NB4 (cell line): ENCODE measurements at regions not wholly inside any gene's neighbourhood (a gene's known extent, or its start where the extent isn't known, plus 50 kb on each side); places are given as distances from the start of the nearest gene placed in this dataset.

Experiments used
- DNase-seq: peaks from one replicate; pipeline ENCODE4 v3.0.0; 2010; ENCODE audit warnings: low read depth
- H3K4me3 ChIP-seq: one replicate; pipeline ENCODE4 v1.5.1; 2011; ENCODE audit warnings: mild to moderate bottlenecking, low read depth, low read length, moderate library complexity
- MYC ChIP-seq: IDR thresholded peaks from 2 replicates; pipeline ENCODE4 v1.6.1; 2011; ENCODE audit warnings: low read depth, low read length
- POLR2A ChIP-seq: IDR thresholded peaks from 2 replicates; pipeline ENCODE4 v1.6.1; 2011; ENCODE audit warnings: mild to moderate bottlenecking; ENCODE audit not compliant: insufficient read length; ENCODE audit errors: extremely low read depth
- TF ChIP-seq, protein P1 (sequence below): IDR thresholded peaks from one replicate; pipeline ENCODE4 v1.5.1; 2012; ENCODE audit warnings: low read depth, low read length
- TF ChIP-seq, protein P2 (sequence below): IDR thresholded peaks from 2 replicates; pipeline ENCODE4 v1.6.1; 2011; ENCODE audit warnings: low read depth, low read length

DNA sequence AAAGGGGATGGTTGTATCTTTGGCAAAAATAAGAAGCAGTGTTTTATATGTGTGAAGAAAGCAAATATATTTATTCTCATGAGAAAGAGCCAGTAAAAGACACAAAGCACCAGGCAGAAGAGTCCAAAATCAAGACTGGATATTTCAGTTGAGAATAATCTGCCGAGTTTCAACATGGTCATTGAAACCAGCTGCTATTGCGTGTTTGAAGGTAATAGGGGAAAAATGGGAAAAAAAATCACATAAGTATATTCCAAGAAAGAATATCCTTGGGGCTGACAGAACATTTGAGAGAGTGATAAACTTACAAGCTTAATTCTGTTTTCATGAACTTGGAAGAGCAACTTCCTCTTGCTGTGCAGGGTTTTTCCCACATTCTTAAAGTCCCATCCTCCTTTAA lies 79.9 kb downstream of the ISOC1 start:
- no peak overlapping the region for H3K4me3 ChIP-seq
- TF ChIP-seq MYC, result no peak
- TF ChIP-seq, protein P1, sequence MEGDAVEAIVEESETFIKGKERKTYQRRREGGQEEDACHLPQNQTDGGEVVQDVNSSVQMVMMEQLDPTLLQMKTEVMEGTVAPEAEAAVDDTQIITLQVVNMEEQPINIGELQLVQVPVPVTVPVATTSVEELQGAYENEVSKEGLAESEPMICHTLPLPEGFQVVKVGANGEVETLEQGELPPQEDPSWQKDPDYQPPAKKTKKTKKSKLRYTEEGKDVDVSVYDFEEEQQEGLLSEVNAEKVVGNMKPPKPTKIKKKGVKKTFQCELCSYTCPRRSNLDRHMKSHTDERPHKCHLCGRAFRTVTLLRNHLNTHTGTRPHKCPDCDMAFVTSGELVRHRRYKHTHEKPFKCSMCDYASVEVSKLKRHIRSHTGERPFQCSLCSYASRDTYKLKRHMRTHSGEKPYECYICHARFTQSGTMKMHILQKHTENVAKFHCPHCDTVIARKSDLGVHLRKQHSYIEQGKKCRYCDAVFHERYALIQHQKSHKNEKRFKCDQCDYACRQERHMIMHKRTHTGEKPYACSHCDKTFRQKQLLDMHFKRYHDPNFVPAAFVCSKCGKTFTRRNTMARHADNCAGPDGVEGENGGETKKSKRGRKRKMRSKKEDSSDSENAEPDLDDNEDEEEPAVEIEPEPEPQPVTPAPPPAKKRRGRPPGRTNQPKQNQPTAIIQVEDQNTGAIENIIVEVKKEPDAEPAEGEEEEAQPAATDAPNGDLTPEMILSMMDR, result no peak
- TF ChIP-seq POLR2A, result no peak
- TF ChIP-seq, protein P2, sequence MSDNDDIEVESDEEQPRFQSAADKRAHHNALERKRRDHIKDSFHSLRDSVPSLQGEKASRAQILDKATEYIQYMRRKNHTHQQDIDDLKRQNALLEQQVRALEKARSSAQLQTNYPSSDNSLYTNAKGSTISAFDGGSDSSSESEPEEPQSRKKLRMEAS, result no peak
- DNase-seq, result no peak

DNA sequence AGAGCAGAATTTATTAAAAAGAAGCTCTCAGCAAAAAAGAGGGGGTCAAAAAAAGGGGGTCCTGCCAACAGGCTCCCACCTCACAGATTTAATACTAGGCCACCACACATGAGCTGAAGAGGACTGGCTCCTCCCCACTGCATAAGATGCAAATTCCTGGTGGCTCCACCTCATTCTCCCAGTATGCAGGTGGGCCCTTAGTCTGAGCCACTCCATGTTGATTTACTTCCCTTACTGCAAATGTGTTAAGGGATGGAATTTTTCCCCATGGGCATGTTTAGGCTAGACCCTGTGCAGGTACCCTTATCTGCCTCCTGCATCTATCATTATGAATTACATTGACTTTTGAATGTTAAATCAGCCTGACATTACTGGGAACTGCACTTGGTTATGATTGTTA lies 82.9 kb downstream of the ISOC1 start:
- TF ChIP-seq MYC (no peak), POLR2A (no peak)
- TF ChIP-seq, protein P2, result no peak
- TF ChIP-seq, protein P1, result no peak
- H3K4me3 ChIP-seq, result no peak overlapping the region
- DNase-seq, result no peak

DNA sequence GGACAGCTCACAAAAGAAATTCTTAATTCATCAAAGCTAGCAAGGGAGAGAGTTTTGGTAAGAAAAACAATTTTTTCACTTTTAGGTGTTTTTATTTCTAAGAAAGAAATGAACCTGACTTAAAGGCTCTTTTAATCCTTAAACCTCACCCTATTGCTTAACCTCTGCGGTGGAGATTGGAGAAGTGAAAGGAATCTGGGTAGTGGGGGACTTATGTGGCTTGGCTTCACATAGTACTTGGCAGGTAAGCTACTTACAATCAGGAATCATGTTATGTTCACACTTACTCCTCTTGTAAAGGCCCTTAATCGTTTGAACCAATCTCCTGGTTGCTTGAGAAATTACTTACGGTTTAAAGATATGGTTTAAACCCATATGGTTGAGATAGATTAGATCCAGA lies 104.8 kb downstream of the ISOC1 start:
- no peak overlapping the region for H3K4me3 ChIP-seq
- peak; percentile 14 for DNase-seq
- TF ChIP-seq, protein P1, result no peak
- TF ChIP-seq, protein P2, result no peak

DNA sequence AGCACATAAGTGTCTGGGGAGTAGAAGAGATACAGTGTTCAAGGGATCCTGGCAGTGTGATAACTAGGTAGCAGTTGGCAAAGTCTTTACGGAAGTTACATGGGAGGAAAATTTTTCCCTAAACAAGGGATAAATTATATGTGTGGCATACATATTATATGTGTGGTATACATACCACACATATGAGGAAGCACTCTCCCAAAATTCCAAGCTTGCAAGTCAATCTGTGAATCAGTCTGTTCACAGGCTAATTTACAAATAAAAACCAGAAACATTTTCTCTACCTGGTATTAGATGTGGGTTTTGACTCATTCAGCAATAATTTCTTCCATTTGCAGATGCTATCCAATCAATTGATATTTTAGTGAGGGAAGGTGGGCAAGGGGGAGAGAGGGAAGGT lies 110.0 kb downstream of the ISOC1 start:
- DNase-seq, result no peak
- TF ChIP-seq, protein P1, result no peak
- no peak for TF ChIP-seq POLR2A
- TF ChIP-seq, protein P2, result no peak
- no peak for TF ChIP-seq MYC
- no peak overlapping the region for H3K4me3 ChIP-seq

DNA sequence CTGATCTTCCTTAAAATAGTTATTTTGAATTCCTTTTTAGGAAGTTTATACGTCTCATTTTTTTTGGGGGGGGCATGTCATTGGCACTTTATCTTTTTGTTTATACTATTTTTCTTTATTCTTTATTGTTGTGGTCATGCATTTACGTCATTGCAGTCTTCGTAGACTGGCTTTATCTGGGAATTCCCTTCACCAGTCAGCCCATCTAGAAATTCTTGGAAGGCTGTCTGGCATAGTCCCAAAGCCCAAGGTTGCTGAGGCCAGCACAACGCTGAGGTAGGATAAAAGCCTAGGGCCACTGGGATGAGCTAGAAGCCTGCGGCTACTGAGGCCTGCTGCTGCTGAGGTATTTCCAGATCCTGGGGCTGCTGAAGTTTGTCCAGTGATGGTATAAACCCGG lies 121.5 kb downstream of the ISOC1 start:
- no peak overlapping the region for H3K4me3 ChIP-seq
- TF ChIP-seq, protein P1, result no peak
- TF ChIP-seq POLR2A (no peak), MYC (no peak)
- TF ChIP-seq, protein P2, result no peak
- DNase-seq, result no peak

DNA sequence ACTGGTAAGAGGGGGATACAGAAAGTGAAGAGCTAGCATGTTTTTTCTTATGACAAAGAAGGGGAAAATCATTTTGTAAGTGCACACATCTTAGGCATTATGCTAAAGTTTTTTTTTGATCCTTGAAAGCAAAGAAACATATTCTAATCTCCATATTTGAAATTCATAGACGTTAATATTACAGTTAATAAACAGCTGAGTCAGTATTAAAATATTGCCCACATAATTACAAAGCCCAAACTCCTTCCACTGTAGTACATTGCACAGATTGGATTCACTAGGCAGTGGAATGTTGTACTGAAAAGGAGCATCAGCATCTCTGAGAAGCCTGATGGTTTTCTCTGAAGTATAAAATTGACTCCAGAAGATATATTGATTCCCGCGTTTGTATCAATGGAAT lies 122.6 kb downstream of the ISOC1 start:
- TF ChIP-seq, protein P2, result no peak
- no peak for TF ChIP-seq POLR2A
- TF ChIP-seq MYC, result no peak
- TF ChIP-seq, protein P1, result no peak
- DNase-seq, result no peak
- H3K4me3 ChIP-seq, result no peak overlapping the region
